SK-N-MC (cell line): ENCODE measurements at regions not wholly inside any gene's neighbourhood (a gene's known extent, or its start where the extent isn't known, plus 50 kb on each side); places are given as distances from the start of the nearest gene placed in this dataset.

Source experiments
- EZH2 ChIP-seq: fragments of 200-600 bp; sonication (generic); IDR thresholded peaks from one replicate; pipeline ENCODE4 v1.6.1; 2017; ENCODE audit warnings: antibody characterized with exemption
- FOXP2 ChIP-seq: optimal IDR thresholded peaks from 2 replicates; pipeline ENCODE3; 2011; ENCODE audit warnings: mild to moderate bottlenecking, moderate library complexity; ENCODE audit not compliant: insufficient read depth; ENCODE audit errors: extremely low read length, control extremely low read depth
- POLR2AphosphoS5 ChIP-seq: IDR thresholded peaks from 2 replicates; pipeline ENCODE4 v1.6.1; 2012; ENCODE audit warnings: mild to moderate bottlenecking, low read depth, low read length, borderline replicate concordance

DNA sequence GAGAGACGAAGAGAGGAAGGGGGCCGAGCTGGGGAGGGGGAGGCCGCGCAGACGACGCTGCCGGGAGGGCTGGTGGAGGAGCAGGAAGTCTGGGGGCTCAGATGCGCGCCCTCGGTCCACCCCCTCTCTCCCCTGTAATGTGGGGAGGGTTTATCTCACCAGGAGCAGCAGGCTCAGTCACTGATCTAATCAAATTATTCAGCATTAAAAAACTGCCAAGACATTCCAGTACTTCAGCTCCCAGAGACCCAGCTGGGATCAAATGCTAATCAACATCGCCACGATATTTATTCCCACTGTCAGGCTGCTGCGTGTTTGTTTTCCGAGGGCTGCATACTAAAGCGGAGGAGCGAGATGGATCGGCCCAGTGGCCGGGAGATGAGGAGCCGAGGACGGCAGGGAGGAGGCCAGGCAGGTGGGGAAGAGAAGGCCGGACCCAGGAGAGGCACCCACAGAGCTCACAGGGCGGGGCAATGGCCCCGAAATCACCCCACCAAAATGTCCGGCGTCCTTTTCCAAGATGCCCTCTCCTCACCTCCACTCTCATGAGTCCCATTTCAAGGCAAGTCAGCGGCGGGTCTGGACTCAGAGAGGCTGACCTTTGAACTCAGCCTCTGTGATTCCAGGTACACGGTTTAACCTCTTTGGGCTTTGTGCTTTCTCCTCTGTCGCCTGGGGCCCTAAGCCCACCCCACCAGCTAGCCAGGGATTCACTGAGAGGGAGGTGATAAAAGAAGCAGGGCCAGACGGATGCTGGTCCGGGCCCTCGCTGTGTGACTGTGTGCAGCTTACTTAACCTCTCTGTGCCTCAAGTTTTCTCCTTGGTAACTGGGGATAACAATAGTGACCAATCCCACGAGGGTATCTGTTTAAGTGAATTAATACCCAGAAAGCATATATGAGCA lies 502.1 kb downstream of the MN1 start:
- no peak for TF ChIP-seq EZH2
- TF ChIP-seq POLR2AphosphoS5 = no peak
- no peak for TF ChIP-seq FOXP2
